ENCODE measurements at regions not wholly inside any gene's neighbourhood (a gene's known extent, or its start where the extent isn't known, plus 50 kb on each side); places are given as distances from the start of the nearest gene placed in this dataset.
"Not testable (repeated sequence)": the region's sequence is repeated elsewhere in the genome, so short reads cannot be mapped to it uniquely, and the experiment has no call there.

DNA sequence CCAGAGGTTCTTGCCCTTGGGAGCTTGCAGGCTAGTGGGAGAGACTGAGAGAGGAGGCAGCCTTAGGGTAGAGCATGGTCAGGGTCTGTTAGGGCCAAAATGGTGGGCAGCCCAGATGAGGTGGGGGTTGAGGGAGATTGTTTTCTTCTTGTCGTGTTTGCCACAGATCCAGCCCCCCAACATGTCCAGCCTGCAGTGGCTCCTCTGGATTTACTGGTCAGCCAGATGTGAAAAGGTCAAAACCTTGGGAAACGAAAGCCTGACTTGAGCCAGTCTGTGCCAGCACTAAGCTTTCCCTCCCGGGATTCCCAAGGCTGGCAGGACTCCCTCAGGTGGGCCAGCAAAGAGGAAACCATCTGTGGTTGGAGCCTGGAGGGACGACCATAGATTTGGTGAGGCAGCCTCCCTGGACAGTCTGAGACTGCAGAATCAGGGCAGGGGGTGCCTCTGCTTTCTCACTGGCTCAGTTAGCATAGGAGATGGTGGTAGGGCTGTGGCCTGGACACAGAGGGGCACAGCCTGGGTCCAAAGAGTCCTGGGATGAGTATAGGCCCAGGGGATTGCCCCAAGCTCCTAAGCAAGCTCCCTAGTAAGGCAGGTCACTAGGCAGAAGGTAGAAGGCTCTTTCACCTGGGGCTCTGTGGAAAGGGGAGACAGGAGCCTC, 51.2 kb upstream of the PRR23C start:
- DNase-seq (ENCODE audit: insufficient read length, low spot score) = no peak

DNA sequence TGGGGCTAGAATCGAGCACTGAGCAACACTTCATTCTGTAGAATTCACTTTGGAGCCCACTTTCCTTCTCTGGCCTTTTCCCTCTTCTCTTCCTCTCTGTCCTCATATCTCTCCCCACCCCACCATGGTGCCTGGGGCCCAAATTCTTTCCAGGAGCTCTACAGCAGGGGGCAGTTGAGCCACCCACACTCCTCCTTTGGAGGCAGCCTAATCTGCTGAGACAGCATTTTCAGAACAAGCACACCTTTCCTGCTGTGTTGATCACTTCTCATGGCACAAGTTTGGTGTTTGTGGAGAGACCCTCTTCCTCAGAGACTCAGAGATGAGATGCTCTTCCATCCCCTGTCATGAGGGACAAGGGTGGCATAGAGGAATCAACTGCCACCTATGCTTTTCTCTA, 52.0 kb upstream of the PRR23C start:
- no peak for FAIRE-seq

More for the DNA sequence above, 51.2 kb upstream of the PRR23C start:
- FAIRE-seq = no peak

DNA sequence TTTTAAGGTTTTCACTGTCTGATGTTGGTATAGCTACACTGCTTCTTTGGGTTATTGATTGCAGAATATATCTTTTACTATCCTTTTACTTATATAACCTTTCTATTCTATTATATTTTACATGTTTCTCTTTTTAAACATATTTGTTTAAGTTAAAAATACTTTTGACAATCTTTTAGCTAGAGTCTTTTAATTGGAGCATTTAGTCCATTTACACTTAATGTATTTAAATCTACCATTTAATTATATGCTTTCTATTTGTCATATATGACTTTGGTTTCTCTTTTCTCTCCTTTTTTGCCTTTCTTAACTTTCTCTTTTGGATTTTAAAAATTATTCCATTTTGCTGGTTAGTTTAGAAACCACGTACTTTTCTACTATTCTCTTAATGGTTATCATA, 53.7 kb upstream of the PRR23C start:
- FAIRE-seq = no peak
- no peak for DNase-seq (ENCODE audit: insufficient read length, low spot score)

More for the DNA sequence above, 52.0 kb upstream of the PRR23C start:
- DNase-seq (ENCODE audit: insufficient read length, low spot score) = no peak

DNA sequence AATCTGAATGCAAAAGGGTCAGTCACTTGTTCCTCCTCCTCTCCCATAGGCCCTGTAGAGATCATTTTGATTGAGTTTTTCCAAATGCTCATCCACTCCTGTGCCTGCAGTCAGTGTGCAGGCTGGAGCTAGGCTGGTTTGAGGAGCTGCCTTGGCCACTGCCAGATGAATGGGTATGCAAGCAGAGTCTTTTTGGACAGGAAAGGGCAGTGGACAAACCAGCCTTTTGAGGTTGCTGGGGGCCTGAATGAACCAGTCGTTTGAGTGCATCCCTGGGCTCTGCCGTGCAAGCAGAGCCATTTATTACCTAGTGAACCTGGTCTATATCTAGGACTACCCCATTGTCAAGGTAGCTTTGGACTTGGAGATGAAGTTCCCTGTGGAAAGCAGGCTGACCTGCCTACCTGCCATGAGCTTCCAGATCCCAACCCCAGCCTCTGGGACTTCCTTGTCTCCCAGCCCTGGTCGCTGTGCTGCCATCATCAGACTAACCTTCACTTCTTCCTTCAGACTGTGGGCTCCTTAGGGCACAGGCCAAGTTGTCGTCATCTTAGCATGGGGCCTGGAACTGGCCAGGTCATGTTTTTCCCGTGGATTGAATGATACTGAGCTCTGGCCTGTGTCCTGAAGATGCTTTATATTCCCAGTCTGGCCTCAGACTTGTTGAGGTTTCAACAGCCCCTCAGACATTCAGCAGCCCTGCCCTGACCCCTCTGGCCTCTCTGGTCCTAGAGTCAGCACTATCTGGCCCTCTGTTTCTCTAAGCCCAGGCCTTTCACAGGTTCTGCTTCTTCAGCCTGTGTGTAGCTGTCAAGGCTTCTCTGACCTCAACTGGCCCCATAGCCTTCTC, 55.5 kb upstream of the PRR23C start:
- FAIRE-seq = no peak
- no peak for DNase-seq (ENCODE audit: insufficient read length, low spot score)

DNA sequence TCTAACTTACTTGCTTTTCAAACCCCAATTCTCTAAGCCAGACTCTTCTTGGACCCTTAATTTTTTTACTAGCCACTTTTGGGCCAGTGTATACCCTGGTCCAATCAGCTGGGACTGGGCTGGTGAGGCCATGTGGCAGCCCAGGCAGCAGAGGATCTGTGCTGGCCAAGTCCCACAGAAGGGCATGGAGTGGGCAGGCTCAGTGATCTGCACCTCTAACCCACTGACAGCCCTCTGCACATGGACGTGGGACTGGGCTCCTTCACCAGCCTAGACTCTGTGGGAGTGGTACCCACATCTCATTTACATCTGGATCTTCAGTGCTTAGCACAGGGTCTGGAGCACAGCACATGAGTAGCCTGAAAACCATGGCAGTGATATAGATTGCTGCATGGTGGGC, 56.1 kb upstream of the PRR23C start:
- no peak for FAIRE-seq

DNA sequence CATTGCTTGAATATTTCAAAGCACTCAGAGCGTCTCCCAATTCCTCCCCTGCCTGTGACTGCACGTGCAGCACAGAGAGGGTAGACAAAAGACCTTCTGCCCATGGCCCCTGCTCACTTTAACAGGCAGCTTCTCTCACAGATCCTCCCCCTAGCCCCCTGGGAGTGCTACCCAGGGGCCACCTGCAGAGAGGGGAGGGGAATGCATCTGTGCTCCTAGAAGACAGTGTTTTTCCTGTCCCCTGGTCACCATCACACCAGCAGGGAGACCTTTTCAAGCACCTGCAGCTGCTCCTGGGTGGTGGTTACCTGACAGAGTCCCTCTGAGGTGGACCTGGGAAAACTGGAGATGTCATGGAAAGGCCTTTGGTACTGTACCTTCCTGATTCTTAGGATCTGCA, 56.7 kb upstream of the PRR23C start:
- FAIRE-seq = no peak

More for the DNA sequence above, 56.1 kb upstream of the PRR23C start:
- no peak for DNase-seq (ENCODE audit: insufficient read length, low spot score)

DNA sequence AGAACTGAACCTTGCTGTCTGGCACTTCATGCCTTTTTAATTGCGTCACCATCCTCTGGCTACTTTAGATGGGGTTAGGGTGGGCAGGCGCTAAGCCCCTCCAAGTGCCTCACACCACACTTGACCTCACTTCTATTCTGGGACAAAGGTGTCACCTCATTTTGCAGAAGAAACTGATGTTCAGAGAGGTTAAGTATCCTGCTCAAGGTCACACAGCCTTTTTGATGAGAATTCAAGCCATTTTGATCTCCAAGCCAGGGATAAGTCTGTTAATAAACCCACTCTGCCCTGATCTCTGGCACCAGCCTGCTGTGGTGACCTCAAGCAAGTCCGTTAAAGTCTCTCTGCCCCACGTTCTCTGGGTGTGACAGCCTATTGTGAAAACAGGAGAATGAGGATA, 58.8 kb upstream of the PRR23C start:
- no peak for FAIRE-seq
- no peak for DNase-seq (ENCODE audit: insufficient read length, low spot score)

More for the DNA sequence above, 56.7 kb upstream of the PRR23C start:
- no peak for DNase-seq (ENCODE audit: insufficient read length, low spot score)

DNA sequence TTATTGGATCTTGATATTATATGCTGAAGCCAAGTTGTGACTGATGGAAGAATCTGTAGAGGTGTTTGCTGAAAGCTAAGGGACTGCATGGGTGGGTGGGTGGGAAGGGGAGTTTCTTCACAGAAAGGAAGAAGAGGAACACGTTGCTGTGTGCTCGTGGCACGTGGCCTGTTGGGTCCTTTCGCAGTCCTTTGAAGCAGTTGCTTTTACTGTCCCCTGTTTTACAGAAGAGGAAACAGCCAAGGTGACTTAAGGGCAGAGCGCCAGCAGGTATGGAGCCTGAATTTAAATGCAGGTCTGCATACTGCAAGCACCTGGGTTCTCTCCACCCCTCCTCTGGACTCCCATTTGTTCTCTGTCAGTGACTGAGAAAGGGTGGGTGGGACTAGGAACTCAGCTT, 59.4 kb upstream of the PRR23C start:
- FAIRE-seq = no peak
- DNase-seq (ENCODE audit: insufficient read length, low spot score) = no peak

DNA sequence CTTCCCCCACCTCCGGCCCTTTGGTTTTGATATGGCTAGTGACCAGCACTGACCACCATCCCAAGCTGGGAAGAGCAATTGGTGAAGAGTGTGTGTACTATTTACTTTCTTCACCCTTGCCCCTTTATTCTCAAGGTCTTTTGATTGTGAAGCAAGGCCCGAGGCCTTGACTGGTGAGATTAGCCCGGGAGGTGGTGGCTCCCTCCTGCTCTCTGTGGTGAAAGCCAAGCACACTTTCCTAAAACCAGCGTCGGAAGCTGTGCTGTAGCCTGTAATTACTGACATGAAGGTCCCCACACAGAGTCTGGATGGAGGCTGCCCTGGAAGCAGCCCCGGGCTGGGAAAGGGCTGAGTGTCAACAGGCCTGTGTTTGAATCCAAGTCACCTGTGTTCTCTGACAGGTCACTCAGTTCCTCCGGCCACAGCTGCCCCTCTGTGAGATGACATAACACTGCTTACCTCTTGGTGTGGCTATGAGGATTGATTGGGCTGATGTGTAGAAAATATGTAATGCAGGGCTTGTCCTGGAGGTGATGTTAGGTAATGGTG, 60.5 kb upstream of the PRR23C start:
- DNase-seq (ENCODE audit: insufficient read length, low spot score) (no peak), FAIRE-seq (no peak)

DNA sequence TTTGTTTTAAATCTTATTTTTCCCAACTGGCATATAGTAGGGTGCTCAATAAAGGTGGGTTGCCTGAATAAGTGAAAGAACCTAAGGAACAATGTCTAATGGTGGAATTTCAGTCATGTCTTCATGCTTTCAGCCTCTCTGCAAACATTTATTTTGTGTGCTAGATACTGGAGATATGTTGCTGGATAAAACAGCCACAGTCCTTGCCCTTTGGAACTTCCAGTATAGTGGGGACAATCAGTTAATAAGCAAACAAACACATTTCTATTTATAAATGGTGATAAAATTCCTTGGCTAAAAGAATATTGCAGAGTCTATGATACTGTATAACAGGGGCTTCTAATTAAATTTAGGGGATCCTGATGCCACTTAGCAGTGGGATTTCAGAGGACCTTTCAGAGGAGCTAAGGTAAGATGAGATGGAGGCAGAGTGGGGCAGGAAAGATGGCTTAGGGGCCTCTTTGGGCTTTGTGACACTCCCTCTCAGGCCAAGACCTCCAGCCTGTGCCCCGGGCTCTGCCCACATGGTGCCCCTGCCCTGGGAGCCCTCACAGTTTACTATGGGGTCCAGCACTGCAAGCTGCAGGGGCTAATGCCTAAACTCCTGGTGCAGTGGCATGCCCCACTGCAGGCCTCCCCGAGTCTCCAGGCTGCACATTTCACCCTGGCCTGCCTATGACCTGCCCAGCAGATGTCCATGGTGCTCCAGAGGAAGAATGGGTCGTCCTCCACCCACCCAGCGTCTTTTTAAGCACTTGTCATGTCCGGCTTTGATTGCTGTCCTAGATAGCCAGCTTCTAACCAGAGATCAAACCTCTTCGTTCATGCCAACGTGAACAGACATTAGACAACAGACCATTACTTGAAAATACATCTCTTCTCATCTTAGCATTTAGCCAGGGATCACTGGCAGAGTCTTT, 61.6 kb upstream of the PRR23C start:
- FAIRE-seq (no peak), DNase-seq (ENCODE audit: insufficient read length, low spot score) (no peak)

DNA sequence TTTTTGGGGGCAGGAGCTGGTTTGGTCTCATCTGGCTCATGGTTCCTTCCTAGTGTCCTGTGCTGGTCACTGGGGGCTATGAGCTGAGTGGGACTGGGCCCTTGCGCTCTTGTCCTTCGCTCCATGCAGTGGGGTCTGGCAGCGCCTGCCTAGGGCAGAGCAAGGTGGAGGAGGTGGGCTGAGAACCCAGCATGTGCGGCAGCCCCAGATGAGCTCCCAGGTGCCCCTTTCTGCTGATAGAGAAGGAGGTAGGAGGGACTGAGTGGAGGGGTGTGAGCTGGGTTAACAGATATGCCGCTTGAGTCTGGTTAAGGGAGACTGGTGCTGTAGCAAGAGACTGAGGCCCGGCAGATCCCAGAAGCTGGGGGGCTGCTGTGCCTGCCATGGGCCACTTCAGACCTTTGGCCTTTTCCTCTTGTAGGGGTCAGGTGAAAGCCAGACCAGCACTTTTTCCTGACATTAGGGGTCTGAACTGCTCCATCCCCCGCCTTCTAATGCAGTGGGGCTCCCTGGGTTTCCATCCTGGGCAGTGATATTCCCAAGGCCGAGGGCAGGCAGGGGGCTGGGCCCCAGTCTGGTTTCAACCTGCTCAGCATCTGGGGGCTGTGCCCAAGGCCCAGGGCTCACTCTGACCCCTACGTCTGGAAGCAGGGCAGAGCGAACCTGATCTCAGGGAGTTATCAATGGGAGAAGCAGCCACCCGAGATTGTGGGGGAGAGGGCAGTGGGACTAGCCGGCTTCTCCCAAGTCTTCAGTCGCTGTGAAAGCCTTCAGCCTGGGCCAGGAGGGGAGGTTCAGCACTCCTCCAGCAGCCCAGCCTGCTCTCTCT, 62.9 kb upstream of the PRR23C start:
- FAIRE-seq (no peak), DNase-seq (ENCODE audit: insufficient read length, low spot score) (no peak)

DNA sequence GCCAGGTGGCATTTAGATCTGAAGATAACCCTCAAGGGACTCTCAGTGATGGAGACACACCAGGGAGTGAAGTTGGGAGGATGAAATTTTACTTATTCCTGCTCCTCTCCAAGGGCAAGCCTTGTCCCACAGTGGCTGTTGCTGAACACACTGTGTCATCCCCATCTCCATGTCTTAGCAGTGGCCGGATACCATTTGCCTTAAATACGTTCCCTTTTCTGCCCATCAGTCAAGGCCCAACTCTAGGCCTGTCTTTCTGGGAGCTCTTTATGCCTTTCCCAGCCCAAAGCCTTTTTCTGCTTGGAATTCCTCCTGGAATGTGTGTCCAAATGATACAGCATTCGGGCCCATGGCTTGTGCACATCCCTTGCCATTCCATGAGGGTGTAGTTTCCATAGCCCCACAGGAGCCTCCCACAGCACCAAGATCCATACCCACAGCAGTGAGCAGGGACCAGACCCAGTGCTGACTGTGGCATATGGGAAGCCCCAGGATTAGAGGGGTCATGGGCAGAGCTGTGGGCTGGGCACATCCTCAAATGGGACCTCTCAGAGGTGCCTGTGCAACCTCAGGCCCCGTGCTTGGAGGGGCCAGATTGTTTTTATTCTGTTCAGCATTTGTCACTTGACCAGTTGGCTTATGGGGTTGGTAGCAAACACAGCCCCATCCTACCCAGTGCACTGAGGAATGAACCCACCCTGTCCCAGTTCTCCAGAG, 63.7 kb upstream of the PRR23C start:
- DNase-seq (ENCODE audit: insufficient read length, low spot score) (no peak), FAIRE-seq (no peak)

DNA sequence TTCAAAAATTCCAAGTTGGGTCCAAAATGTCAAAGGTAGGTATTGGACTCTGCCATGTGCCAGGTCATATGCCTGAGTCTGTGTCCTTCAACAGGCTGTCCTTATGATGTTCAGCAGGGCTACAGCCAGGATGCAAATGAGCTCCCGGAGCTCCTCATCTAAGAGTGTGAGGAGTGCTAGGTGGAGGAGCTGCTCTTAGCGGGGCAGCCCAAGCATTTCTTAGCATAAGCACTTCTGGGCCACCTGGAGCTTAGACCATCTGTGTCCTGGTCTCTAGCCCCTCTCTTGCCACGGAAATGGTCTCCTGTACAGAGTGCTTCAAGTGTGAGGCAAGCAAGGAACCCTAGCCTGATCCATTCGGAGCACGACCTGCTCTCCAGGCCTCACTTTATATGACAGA, 64.6 kb upstream of the PRR23C start:
- DNase-seq (ENCODE audit: insufficient read length, low spot score) (no peak), FAIRE-seq (no peak)

DNA sequence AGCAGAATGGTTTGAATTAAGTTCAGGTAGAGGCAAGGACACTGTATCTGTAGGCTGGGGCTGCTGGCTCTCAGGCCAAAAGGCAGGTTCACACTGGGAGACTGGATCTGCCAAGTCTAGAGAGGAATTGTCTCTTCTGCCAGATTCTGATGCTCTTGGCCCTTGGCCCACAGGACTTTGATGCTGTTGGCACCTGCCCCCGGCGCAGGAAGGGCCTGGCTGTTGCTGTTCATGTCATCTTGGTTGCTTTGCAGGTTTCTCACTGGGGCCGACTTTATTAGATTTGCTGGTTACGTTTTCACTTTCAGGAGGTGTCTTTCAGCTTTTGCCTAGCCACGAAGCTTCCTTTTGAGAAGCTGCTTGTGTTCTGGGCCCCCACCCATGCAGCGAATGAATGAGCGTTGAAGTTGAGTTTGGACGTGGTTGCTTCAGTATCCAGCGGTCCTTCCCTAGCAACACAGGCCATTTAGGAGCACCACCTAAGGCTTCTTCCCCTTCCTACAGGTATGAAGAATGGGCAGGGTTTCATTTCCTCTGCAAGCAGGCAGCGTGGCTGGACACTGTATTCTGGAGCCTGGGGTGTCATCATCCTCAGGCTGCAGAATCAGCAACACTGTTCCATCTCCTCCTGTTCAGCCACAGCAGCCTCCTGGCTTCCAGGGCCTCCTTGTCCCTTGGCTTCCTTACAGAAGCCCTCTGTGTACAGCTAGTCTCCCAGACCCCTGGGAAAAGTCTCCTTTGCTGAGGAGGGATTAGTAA, 65.6 kb upstream of the PRR23C start:
- no peak for FAIRE-seq

DNA sequence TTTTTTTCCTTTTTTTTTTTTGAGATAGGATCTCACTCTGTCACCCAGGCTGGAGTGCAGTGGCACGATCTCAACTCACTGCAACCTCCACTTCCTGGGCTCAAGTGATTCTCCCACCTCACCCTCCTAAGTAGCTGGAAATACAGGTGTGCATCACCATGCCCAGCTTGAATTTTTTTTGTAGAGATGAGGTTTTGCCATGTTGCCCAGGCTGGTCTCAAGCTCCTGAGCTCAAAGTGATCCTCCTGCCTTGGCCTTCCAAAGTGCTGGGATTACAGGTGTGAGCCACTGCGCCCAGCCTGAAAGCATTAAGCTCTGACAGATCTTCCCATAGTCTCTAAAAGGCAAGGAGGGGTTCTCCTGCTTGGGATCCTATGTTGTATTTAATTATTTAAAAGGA, 66.2 kb upstream of the PRR23C start:
- FAIRE-seq; DNase-seq (ENCODE audit: insufficient read length, low spot score): not testable (repeated sequence)

More for the DNA sequence above, 65.6 kb upstream of the PRR23C start:
- no peak for DNase-seq (ENCODE audit: insufficient read length, low spot score)

DNA sequence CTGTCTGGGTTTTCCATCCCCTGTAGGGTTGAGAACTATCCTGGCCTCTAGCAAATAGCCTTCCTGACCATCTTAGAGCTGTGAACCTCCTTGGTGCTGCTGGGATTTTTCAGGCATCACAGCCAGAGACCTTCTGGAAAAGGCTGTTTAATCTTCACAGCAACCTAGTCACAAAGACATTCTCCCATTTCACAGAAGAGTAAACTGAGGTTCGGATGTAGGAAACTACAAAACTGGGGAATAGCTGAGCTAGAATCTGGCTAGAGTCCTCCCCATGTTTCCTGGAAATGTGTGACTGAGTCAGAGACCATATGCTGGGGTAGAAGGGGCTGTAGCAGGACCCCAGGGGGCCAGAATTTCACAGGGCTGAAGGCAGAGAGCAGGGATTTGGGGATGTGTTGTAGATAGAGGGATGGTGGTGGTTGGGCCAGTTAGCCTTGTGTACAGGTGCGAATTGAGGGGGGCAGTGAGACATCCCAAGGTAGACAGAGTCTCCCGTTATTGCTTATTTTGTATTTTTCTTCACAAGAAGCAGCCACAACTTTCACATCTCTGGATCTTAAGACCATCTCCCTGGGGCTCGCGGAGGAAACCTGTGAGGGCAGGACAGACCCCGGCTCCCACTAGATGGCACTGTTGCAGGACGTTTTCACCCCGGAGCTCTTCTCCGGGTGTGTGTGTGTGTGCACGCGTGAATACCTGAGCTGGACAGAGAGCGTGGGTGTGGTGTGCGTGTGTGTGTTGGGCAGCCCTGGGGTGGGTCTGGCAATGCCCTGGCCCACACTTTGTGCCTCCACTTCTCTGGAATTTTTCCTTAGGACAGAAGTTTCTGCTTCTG, 66.9 kb upstream of the PRR23C start:
- peak; percentile 84 for FAIRE-seq
- peak; percentile 43 for DNase-seq (ENCODE audit: insufficient read length, low spot score)

DNA sequence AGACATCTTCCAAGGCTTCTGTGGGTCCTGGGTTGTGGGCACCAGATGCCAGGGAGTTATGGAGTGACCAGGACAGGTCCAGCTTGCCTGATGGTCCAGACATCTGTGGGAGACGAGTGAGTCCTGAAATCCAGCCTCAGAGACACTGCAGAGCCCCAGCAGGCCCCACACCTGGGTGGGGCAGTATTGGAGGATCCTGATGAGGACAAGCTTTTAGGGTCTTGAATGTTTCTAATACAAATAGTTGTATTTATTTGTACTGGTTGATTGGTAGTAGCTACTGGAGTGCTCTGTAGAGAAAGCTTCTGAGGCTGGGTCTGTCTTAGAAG, 67.5 kb upstream of the PRR23C start:
- no peak for DNase-seq (ENCODE audit: insufficient read length, low spot score)
- no peak for FAIRE-seq
